Small intestine (tissue), 7 donors: ENCODE measurements at regions not wholly inside any gene's neighbourhood (a gene's known extent, or its start where the extent isn't known, plus 50 kb on each side); places are given as distances from the start of the nearest gene placed in this dataset.
A peak's percentile ranks its signal among the peaks of the same experiment; 100 is the strongest.

Experiments used
- DNase-seq, 2 donors: peaks; one replicate each; pipeline versions ENCODE4 v3.0.0 to v3.0.0-alpha.2; 2013
- FAIRE-seq: peaks from 2 replicates; lab custom pipeline; 2012; peaks lifted over from hg19 to GRCh38; lab: Jason Lieb, UNC
- H3K27ac ChIP-seq, 3 donors: one replicate each; pipeline ENCODE4 v1.5.1; 2013; ENCODE audit warnings: low read length in 2 of 3, mild to moderate bottlenecking in 2 of 3, control low read depth in 1 of 3, inconsistent platforms in 1 of 3, low read depth in 1 of 3, moderate library complexity in 1 of 3
- H3K27me3 ChIP-seq, 3 donors: one replicate each; pipeline ENCODE4 v1.6.1; 2013; ENCODE audit warnings: low read length in 3 of 3, inconsistent platforms in 1 of 3; ENCODE audit not compliant: control insufficient read depth in 3 of 3, insufficient read depth in 3 of 3
- H3K36me3 ChIP-seq, 3 donors: one replicate each; pipeline ENCODE4 v1.6.1; 2013; ENCODE audit warnings: low read length in 3 of 3, inconsistent platforms in 1 of 3, low read depth in 1 of 3, mild to moderate bottlenecking in 1 of 3, moderate library complexity in 1 of 3; ENCODE audit not compliant: control insufficient read depth in 3 of 3, insufficient read depth in 2 of 3
- H3K4me1 ChIP-seq, 3 donors: one replicate each; pipeline ENCODE4 v1.6.1; 2013; ENCODE audit warnings: low read length in 2 of 3, inconsistent platforms in 1 of 3, low read depth in 1 of 3, mild to moderate bottlenecking in 1 of 3, moderate library complexity in 1 of 3; ENCODE audit not compliant: control insufficient read depth in 3 of 3, insufficient read depth in 2 of 3
- H3K4me3 ChIP-seq, 3 donors: one replicate each; pipeline ENCODE4 v1.5.1; 2013; ENCODE audit warnings: low read length in 3 of 3, control low read depth in 1 of 3, inconsistent platforms in 1 of 3, low read depth in 1 of 3, mild to moderate bottlenecking in 1 of 3, moderate library complexity in 1 of 3
- H3K9me3 ChIP-seq, 2 donors: one replicate each; pipeline ENCODE4 v1.6.1; 2013; ENCODE audit warnings: low read depth in 1 of 2, low read length in 1 of 2; ENCODE audit not compliant: control insufficient read depth in 2 of 2, insufficient read depth in 1 of 2
- WGBS, 3 donors: extraction: QIAGEN DNeasy Blood & Tissue Kit; methylation state at CpG; one replicate each; pipeline ENCODE4 v1.1.7; 2013; 5-methylcytosine and 5-hydroxymethylcytosine counted together
- donor health status: healthy with polysubstance abuse.
- donor health status: control.
- donor health status: control.
- donor health status: Bipolar disorder and iron deficiency.
- donor health status: healthy.

GRCh38 chr1:185404907-185405568 lies 88.0 kb upstream of the IVNS1ABP start:
- 41 to 77% (median 63%) methylated on average over 6 of the region's 6 CpGs for whole genome bisulfite sequencing, 3 donors
- Histone ChIP-seq H3K27me3 (no peaks in the 10 kb centered on the region), H3K36me3 (no peaks in the 10 kb centered on the region), H3K4me3 (no peak overlapping the region), H3K4me1 (peaks cover 0 to 6% (median 2%) of the 10 kb centered on the region in 3 donors), H3K9me3 (peaks cover 0 to 4% of the 10 kb centered on the region in 2 donors), H3K27ac (no peak overlapping the region)
- DNase-seq (peak; percentile 50 to 51), FAIRE-seq (no peak)

- Histone ChIP-seq H3K4me3 (peak overlapping the region in 2 of 3 donors; percentile 3 to 24), H3K27ac (peak overlapping the region in 1 of 3 donors; percentile 1), H3K4me1 (peaks cover 0 to 6% (median 2%) of the 10 kb centered on the region in 3 donors), H3K9me3 (peaks cover 0 to 4% of the 10 kb centered on the region in 2 donors), H3K36me3 (no peaks in the 10 kb centered on the region), H3K27me3 (no peaks in the 10 kb centered on the region)
- FAIRE-seq = no peak
- 19 to 61% (median 42%) methylated on average over 12 of the region's 12 CpGs for WGBS, 3 donors
- peak; percentile 24 to 31 for DNase-seq
Measured at GRCh38 chr1:185404291-185404690, 87.2 kb upstream of the IVNS1ABP start.

GRCh38 chr1:185402930-185403329 lies 85.9 kb upstream of the IVNS1ABP start:
- WGBS, 3 donors = 77 to 87% (median 81%) methylated on average over 3 of the region's 3 CpGs
- DNase-seq = peak in 1 of 2 donors; percentile 42
- Histone ChIP-seq H3K27ac (no peak overlapping the region), H3K4me3 (no peak overlapping the region), H3K27me3 (no peaks in the 10 kb centered on the region), H3K9me3 (peaks cover 0 to 4% of the 10 kb centered on the region in 2 donors), H3K4me1 (peaks cover 0 to 6% (median 2%) of the 10 kb centered on the region in 3 donors), H3K36me3 (no peaks in the 10 kb centered on the region)
- no peak for FAIRE-seq

- 72 to 90% (median 84%) methylated on average over 3 of the region's 3 CpGs for WGBS, 3 donors
- DNase-seq (no peak), FAIRE-seq (no peak)
- no peaks in the 10 kb centered on the region for H3K9me3 ChIP-seq
- no peak overlapping the region for H3K4me3 ChIP-seq
- no peaks in the 10 kb centered on the region for H3K27me3 ChIP-seq
- peaks cover 0 to 6% (median 2%) of the 10 kb centered on the region in 3 donors for H3K4me1 ChIP-seq
- H3K36me3 ChIP-seq = no peaks in the 10 kb centered on the region
- H3K27ac ChIP-seq = no peak overlapping the region
Measured at GRCh38 chr1:185401019-185401418, 84.0 kb upstream of the IVNS1ABP start.

- Histone ChIP-seq H3K4me3 (no peak overlapping the region), H3K27me3 (no peaks in the 10 kb centered on the region), H3K4me1 (peaks cover 0 to 6% (median 2%) of the 10 kb centered on the region in 3 donors), H3K36me3 (no peaks in the 10 kb centered on the region), H3K9me3 (no peaks in the 10 kb centered on the region), H3K27ac (no peak overlapping the region)
- 74 to 89% (median 75%) methylated on average over 1 of the region's 1 CpG for WGBS, 3 donors
- FAIRE-seq (no peak), DNase-seq (no peak)
Measured at GRCh38 chr1:185400052-185400451, 83.0 kb upstream of the IVNS1ABP start.

- FAIRE-seq (no peak), DNase-seq (no peak)
- Histone ChIP-seq H3K36me3 (no peaks in the 10 kb centered on the region), H3K9me3 (no peaks in the 10 kb centered on the region), H3K4me1 (peaks cover 0 to 8% (median 0%) of the 10 kb centered on the region in 3 donors), H3K4me3 (no peak overlapping the region), H3K27me3 (no peaks in the 10 kb centered on the region), H3K27ac (no peak overlapping the region)
Measured at GRCh38 chr1:185398599-185398998, 81.6 kb upstream of the IVNS1ABP start.

- H3K4me1 ChIP-seq = peaks cover 0 to 8% (median 0%) of the 10 kb centered on the region in 3 donors
- H3K27me3 ChIP-seq = no peaks in the 10 kb centered on the region
- WGBS, 3 donors = 90 to 98% (median 93%) methylated on average over 2 of the region's 2 CpGs
- no peak overlapping the region for H3K4me3 ChIP-seq
- H3K27ac ChIP-seq = no peak overlapping the region
- DNase-seq (no peak), FAIRE-seq (no peak)
- H3K9me3 ChIP-seq = no peaks in the 10 kb centered on the region
- no peaks in the 10 kb centered on the region for H3K36me3 ChIP-seq
Measured at GRCh38 chr1:185398022-185398421, 81.0 kb upstream of the IVNS1ABP start.

- Histone ChIP-seq H3K9me3 (no peaks in the 10 kb centered on the region), H3K4me1 (peaks cover 0 to 3% (median 0%) of the 10 kb centered on the region in 3 donors), H3K4me3 (no peak overlapping the region), H3K27ac (no peak overlapping the region), H3K27me3 (no peaks in the 10 kb centered on the region), H3K36me3 (no peaks in the 10 kb centered on the region)
- no peak for DNase-seq
- 93 to 97% (median 94%) methylated on average over 4 of the region's 4 CpGs for WGBS, 3 donors
- FAIRE-seq = no peak
Measured at GRCh38 chr1:185397183-185397582, 80.1 kb upstream of the IVNS1ABP start.
